ENCODE measurements at regions not wholly inside any gene's neighbourhood (a gene's known extent, or its start where the extent isn't known, plus 50 kb on each side); places are given as distances from the start of the nearest gene placed in this dataset.

DNA sequence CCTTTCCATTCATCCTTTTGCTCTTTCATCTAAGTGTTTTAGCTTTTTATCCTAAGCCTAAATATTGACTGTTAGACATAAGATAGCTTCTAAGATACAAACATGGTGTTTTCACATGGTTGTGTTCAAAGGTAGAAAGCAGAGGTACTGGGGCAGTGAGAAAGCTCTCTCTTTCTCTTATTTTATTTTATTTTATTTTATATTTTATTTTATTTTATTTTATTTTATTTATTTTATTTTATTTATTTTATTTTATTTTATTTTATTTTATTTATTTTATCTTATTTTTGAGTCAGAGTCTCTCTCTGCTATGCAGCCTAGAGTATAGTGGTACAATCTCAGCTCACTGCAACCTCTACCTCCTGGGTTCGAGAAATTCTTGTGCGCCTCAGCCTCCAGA is 287.2 kb downstream of the IKZF2 start:
- Mint-ChIP-seq H3K4me3 (no peak overlapping the region), H3K4me1 (no peaks in the 10 kb centered on the region), H3K9me3 (peaks cover 41% of the 10 kb centered on the region), H3K27me3 (no peaks in the 10 kb centered on the region), H3K36me3 (ENCODE audit: low read depth) (peaks cover 5% of the 10 kb centered on the region), H3K27ac (no peak overlapping the region)
- DNase-seq (no peak), ATAC-seq (no peak)

DNA sequence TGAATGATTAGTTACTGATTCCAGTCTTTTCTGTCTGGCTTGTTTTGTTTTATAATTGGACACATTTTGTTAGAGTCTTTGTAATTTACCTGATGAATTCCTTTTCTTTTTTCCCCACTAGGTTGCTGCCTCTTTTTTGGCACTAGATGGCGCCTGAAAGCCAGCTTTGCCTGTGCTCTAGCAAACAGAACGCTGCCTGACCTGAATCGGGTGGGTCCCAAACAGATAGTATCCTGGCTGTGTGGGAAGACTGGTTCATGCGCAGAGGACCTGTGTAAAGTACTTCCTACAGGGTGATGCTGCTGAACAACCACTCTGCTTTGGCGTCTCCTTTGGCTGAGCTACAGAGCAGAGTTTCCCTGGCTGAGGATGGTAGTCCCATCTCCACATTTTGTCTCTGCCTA is 288.2 kb downstream of the IKZF2 start:
- Mint-ChIP-seq H3K4me1 (no peaks in the 10 kb centered on the region), H3K27me3 (no peaks in the 10 kb centered on the region), H3K27ac (no peak overlapping the region), H3K36me3 (ENCODE audit: low read depth) (peaks cover 5% of the 10 kb centered on the region), H3K9me3 (peaks cover 33% of the 10 kb centered on the region), H3K4me3 (no peak overlapping the region)
- peak; percentile 21 for DNase-seq
- peak; percentile 59 for ATAC-seq

DNA sequence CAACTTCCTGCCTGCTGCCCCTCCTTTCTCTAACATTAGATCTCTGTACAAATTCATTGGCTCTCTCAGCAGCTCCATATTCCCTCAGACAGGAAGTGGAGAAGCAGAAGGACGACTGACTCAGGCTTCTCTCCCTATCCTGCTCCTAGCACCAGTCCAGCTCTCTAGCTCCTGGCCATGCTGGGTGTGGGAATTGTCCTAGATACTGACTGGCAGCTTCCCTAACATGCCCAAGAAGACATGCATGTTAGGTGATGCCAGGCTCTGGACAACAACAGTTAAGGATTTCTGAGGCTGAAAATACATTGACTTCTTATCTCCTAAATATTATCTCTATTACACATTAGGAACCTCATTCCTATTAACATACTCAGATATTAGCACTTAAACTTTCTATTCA is 292.9 kb downstream of the IKZF2 start:
- peaks cover 16% of the 10 kb centered on the region for H3K9me3 Mint-ChIP-seq
- no peak overlapping the region for H3K27ac Mint-ChIP-seq

DNA sequence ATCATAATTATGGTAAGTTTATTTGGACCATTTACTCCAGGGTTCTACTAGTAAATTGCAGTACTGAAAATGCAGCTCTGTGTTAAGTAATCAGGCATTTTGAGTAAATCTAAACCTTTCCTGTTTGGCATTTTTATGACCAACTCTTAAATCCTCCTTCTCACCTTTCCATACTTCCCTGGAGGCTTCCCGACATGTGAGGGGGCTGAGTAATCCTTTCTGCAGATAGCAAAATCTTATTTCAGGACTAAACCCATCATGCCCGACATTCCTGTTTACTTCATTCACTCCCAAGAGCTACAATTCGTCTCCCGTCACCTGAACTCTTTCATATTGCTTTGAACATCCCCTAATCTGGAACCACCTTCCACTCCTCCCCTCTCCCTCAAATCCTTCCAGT is 296.6 kb downstream of the IKZF2 start:
- ATAC-seq (no peak), DNase-seq (no peak)
- H3K4me3 Mint-ChIP-seq = no peak overlapping the region
- H3K4me1 Mint-ChIP-seq = no peaks in the 10 kb centered on the region
- no peaks in the 10 kb centered on the region for H3K9me3 Mint-ChIP-seq
- no peak overlapping the region for H3K27ac Mint-ChIP-seq
- H3K36me3 Mint-ChIP-seq (ENCODE audit: low read depth) = no peaks in the 10 kb centered on the region
- H3K27me3 Mint-ChIP-seq = no peaks in the 10 kb centered on the region

More for the DNA sequence above, 292.9 kb downstream of the IKZF2 start:
- no peaks in the 10 kb centered on the region for H3K4me1 Mint-ChIP-seq
- no peak overlapping the region for H3K4me3 Mint-ChIP-seq
- DNase-seq = no peak
- H3K27me3 Mint-ChIP-seq = no peaks in the 10 kb centered on the region
- H3K36me3 Mint-ChIP-seq (ENCODE audit: low read depth) = no peaks in the 10 kb centered on the region
- no peak for ATAC-seq

DNA sequence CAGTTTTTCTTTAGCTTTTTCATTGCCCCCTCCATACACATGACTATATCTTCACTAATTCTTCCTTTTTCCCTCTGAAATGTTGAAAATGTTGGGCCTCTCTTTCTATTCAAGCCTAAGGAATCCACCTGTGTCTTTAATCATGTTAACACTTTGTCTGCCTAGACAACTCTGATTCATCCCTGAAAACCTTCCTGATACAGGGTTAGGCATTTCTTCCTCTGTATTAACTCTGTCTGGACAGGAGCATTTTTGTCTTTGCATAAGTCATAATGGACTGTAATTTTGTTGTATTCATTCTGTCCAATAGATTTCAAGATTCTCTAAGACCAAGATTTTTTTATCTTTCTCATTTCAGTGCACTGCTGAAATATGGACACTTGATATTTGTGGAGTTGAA is 297.3 kb downstream of the IKZF2 start:
- Mint-ChIP-seq H3K9me3 (no peaks in the 10 kb centered on the region), H3K27ac (no peak overlapping the region), H3K36me3 (ENCODE audit: low read depth) (no peaks in the 10 kb centered on the region), H3K27me3 (no peaks in the 10 kb centered on the region), H3K4me3 (no peak overlapping the region), H3K4me1 (no peaks in the 10 kb centered on the region)
- DNase-seq (no peak), ATAC-seq (no peak)

DNA sequence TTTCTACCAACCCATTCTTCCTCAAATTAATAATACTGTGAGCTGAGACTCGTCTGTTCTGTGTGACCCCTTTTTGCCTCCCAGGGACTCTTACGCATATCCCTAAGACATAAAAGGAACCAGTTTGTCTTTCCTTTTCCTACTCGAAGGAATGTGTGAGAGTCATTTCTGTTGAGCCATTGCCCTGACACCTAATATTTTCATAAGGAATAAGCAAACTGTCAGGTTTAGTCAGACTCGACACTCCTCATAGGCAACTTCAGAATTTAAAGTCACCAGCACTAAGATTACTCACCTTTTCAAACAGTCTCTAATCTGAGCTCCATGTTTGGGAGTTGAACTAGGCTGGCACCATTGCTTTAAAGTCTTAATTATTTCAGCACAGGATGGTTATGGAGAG is 305.5 kb downstream of the IKZF2 start:
- peaks cover 5% of the 10 kb centered on the region for H3K9me3 Mint-ChIP-seq
- H3K27me3 Mint-ChIP-seq = no peaks in the 10 kb centered on the region
- no peak overlapping the region for H3K4me3 Mint-ChIP-seq
- no peaks in the 10 kb centered on the region for H3K36me3 Mint-ChIP-seq (ENCODE audit: low read depth)
- ATAC-seq (no peak), DNase-seq (no peak)
- H3K4me1 Mint-ChIP-seq = peaks cover 12% of the 10 kb centered on the region
- no peak overlapping the region for H3K27ac Mint-ChIP-seq

DNA sequence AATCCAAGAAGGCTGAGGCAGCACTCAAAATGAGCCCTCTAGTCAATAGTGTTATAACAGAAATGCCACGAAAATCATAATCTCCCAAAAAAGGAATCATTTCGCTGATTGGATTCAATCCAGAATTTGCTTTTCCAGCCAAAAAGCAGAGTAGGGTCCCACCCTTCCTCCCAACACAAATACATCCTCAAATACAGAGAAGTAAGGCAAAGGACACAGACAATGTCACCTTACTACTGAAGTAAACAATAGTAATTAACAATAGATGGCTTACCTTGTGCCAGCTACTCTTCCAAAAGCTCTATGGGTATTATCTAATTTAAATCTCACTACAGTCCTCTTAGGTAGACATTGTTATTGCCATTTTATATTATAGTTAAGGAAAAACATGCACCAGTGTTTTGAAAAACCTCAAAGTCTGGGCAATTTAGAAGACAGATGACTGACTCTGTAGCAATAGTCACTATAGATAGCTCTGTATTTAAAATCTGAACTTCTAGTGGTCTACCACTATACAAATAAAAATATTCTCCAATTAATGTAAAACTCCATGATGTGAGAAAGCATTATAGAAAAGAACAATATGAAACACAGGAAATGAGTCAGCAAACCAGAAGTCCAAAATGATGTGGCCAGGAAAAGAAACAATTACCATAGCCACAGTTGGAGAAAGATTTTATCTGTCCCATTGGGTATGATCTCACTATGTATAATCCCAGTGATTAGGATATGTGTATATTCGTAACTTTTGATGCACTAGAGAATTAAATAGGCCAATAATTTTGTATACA is 305.0 kb upstream of the ERBB4 start:
- no peaks in the 10 kb centered on the region for H3K36me3 Mint-ChIP-seq (ENCODE audit: low read depth)
- DNase-seq (no peak), ATAC-seq (peak; percentile 63)

DNA sequence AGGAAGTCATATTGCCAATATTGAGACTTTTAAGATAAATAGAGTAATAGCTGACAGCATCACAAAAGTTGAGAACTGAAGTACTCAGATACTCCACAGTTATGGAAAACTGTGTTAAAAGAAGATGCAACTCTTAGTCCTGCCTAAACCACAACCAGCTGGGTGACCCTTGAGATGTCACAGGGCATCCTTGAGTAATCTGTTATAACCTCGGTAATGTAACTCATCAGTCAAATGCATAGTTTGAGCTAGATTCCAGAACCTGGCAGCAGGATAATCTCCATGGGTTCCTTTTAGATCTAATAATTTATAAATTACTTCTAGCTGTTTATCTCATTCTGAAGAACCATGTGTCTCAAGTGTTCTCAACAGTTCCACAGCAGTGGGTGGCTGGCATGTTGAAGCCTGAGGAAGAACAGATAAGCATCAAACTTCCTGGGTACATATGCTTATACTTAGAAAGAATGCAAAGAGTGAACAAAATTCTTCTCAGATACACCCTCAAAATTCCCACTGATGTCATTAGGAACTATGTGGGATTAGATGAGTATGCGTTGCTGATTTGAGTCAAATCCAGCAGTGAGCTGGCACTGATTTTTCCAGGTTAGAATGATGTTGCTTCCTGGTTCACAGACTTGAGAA is 304.1 kb upstream of the ERBB4 start:
- H3K36me3 Mint-ChIP-seq (ENCODE audit: low read depth) = no peaks in the 10 kb centered on the region
- no peak overlapping the region for H3K27ac Mint-ChIP-seq
- peaks cover 5% of the 10 kb centered on the region for H3K9me3 Mint-ChIP-seq
- H3K4me3 Mint-ChIP-seq = no peak overlapping the region
- DNase-seq (no peak), ATAC-seq (no peak)
- no peaks in the 10 kb centered on the region for H3K27me3 Mint-ChIP-seq
- H3K4me1 Mint-ChIP-seq = peaks cover 12% of the 10 kb centered on the region

More for the DNA sequence above, 305.0 kb upstream of the ERBB4 start:
- Mint-ChIP-seq H3K4me3 (no peak overlapping the region), H3K27me3 (no peaks in the 10 kb centered on the region), H3K27ac (no peak overlapping the region), H3K4me1 (peaks cover 12% of the 10 kb centered on the region), H3K9me3 (peaks cover 5% of the 10 kb centered on the region)

DNA sequence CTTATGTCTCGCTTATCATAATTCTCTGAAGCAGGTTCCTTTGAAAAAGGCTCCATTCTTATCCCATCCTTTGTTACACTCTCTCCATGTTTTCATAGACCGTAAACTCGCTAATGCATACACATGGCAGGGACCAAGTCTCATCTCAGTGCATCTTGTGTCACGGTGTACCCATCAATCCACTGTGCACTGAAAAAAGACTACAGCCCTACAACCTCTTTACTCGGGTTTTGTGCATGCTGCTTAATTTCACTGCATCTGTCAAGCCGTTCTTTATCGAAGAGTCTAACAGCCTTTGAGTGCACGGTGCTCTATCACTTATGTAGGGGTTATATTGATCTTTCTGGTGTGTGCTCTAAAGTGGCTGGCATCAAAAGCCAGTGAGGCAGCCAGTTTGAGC is 302.9 kb upstream of the ERBB4 start:
- peaks cover 12% of the 10 kb centered on the region for H3K4me1 Mint-ChIP-seq
- H3K27me3 Mint-ChIP-seq = no peaks in the 10 kb centered on the region
- no peak for ATAC-seq
- no peak for DNase-seq
- H3K27ac Mint-ChIP-seq = no peak overlapping the region
- H3K4me3 Mint-ChIP-seq = no peak overlapping the region
- peaks cover 5% of the 10 kb centered on the region for H3K9me3 Mint-ChIP-seq
- no peaks in the 10 kb centered on the region for H3K36me3 Mint-ChIP-seq (ENCODE audit: low read depth)

DNA sequence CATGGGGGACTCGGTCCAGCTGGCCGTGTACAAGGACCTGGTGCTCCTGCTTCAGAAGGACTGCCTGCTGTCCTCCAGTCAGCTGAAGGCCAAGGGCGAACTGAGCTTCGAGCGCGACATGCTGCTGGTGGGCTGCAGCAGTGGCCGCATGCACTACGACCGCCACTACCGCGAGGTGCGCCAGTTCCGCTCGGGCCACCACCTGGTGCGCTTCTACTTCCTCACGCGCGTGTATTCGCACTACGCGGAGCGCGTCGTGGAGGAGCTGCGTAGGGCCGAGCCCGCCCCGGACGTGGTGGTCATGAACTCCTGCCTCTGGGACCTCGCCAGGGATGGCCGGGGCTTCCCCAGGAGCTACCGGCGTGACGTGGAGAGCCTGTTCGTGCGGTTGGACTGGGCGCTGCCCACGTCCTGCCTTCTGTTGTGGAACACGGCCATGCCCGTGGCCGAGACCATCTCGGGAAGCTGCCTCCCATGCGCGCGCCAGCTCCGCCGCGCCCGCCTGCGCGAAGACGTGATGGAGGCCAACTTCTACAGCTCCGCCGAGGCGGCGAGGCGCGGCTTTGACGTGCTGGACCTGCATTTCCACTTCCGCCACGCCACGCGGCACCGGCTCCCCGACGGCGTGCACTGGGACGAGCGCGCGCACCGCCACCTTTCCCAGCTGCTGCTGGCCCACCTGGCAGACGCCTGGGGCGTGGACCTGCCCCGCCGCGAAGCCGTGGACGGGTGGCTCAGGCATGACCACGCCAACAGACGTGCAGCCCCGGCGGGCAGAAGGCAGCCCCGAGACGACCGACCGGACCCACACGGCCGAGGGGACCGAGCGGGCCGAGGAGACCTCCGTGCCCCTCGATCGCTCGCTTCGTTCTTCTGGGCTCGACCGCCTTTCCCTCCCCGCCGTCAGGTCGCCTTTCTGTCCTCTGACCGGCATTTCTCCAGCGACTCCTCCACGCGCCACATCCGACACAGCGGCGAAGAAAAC is 293.9 kb upstream of the ERBB4 start:
- Mint-ChIP-seq H3K36me3 (ENCODE audit: low read depth) (peaks cover 3% of the 10 kb centered on the region), H3K4me3 (no peak overlapping the region), H3K4me1 (no peaks in the 10 kb centered on the region), H3K9me3 (no peaks in the 10 kb centered on the region), H3K27me3 (no peaks in the 10 kb centered on the region), H3K27ac (no peak overlapping the region)
- ATAC-seq (no peak), DNase-seq (no peak)

DNA sequence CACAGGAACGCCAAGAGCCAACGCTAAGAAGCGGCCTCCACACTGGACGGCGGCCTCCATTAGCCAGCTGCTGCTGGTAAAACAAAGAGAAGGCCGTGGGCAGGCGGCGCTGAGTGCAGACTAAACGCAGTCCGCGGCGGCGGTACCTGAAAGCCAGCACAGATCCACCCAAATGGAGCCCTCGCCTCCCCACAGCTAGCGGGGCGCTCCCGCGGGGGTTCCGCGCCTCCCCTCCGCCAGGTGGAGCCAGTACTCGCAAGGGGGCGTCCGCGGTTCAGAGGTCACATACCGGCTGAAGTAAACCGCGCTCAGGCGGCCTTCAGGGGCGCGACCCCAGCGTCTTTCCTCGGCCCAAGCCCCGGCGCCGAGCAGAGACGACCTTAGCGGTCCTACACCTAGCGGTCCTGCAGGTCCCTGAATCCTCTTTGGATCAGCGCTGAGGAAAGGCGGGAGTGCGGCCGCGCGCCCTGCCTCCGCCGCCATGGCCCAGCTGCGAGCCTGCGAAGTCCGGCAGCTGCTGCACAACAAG is 293.1 kb upstream of the ERBB4 start:
- no peaks in the 10 kb centered on the region for H3K9me3 Mint-ChIP-seq

DNA sequence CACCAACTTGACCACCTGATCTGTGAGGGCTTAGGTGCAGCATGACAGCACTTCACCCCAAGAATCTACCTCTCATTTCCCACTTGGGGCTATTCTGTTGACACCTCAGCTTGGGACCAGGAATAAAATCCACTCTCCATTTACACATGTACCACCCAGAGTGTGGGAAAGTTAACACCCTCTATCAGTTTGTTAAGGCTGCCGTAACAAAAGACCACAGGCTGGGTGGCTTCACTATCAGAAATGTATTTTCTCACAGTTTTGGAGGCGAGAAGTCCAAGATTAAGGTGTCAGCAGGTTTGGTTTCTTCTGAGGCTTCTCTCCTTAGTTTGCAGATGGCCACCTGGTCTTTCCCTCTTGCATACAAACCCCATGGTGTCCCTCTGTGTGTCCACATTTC is 277.7 kb upstream of the ERBB4 start:
- H3K36me3 Mint-ChIP-seq (ENCODE audit: low read depth) = no peaks in the 10 kb centered on the region
- H3K4me3 Mint-ChIP-seq = no peak overlapping the region
- no peaks in the 10 kb centered on the region for H3K9me3 Mint-ChIP-seq
- DNase-seq = no peak
- no peak for ATAC-seq
- peaks cover 9% of the 10 kb centered on the region for H3K4me1 Mint-ChIP-seq
- peaks cover 3% of the 10 kb centered on the region for H3K27me3 Mint-ChIP-seq
- no peak overlapping the region for H3K27ac Mint-ChIP-seq

More for the DNA sequence above, 293.1 kb upstream of the ERBB4 start:
- ATAC-seq (no peak), DNase-seq (no peak)
- peaks cover 3% of the 10 kb centered on the region for H3K36me3 Mint-ChIP-seq (ENCODE audit: low read depth)
- no peaks in the 10 kb centered on the region for H3K27me3 Mint-ChIP-seq
- no peak overlapping the region for H3K4me3 Mint-ChIP-seq
- no peaks in the 10 kb centered on the region for H3K4me1 Mint-ChIP-seq
- H3K27ac Mint-ChIP-seq = no peak overlapping the region

DNA sequence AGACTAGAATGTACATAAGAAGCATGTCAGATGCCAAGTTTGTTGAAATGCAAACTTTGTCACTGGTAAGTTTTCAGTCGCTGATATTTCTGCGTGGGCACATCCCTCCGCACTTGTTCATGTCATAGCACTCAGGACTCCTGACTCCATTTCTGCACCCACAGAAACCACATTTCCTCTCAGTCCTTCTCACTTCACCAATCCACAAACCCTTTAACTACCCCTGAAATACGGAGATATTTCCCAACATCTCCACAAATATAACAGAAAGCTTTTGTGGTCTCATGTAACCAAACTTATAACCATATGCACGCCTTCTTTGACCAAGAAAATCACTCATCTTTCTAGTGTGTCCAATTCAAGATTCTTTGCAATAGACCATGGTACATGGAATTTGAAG is 276.9 kb upstream of the ERBB4 start:
- H3K27ac Mint-ChIP-seq = peak overlapping the region; percentile 45
- peak; percentile 82 for ATAC-seq

DNA sequence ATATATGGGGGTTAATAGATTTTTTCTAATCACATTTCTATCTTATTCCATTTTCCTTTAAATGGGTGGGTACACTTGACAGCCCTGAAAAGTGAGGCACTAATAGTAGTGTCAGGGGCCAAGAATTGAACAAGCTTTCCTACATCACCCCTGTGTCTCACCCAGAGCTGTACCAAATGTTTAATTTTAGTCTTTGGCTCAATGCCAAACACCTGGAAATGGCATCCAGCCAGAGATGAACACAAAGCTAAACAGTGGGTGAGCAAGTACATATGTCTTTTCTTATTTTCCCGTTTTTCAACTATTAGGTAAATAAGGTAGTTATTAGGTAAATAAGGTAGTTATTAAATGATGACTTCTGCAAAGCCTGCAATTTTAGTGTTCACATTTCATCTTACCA is 276.3 kb upstream of the ERBB4 start:
- no peak overlapping the region for H3K27ac Mint-ChIP-seq
- no peaks in the 10 kb centered on the region for H3K36me3 Mint-ChIP-seq (ENCODE audit: low read depth)
- ATAC-seq (no peak), DNase-seq (no peak)
- peaks cover 13% of the 10 kb centered on the region for H3K4me1 Mint-ChIP-seq
- H3K9me3 Mint-ChIP-seq = no peaks in the 10 kb centered on the region
- peaks cover 3% of the 10 kb centered on the region for H3K27me3 Mint-ChIP-seq
- no peak overlapping the region for H3K4me3 Mint-ChIP-seq

More for the DNA sequence above, 276.9 kb upstream of the ERBB4 start:
- peak; percentile 11 for DNase-seq
- Mint-ChIP-seq H3K36me3 (ENCODE audit: low read depth) (no peaks in the 10 kb centered on the region), H3K9me3 (no peaks in the 10 kb centered on the region), H3K4me1 (peaks cover 10% of the 10 kb centered on the region), H3K4me3 (no peak overlapping the region), H3K27me3 (peaks cover 3% of the 10 kb centered on the region)

All from activated naive CD8-positive, alpha-beta T cell treated with anti-CD3 and anti-CD28 coated beads, Interleukin-2, amount 50 U/mL, for 24 hours (primary cell).